WTC11 (cell line): ENCODE measurements at regions not wholly inside any gene's neighbourhood (a gene's known extent, or its start where the extent isn't known, plus 50 kb on each side); places are given as distances from the start of the nearest gene placed in this dataset.

Experiments used
- ATAC-seq: fragments of 200-7000 bp; cut with Tn5 transposase; 2 replicates; pipeline ENCODE4 v1.10.0; 2021; ENCODE audit warnings: mild to moderate bottlenecking, moderate library complexity
- CTCF ChIA-PET: fragments of 300-600 bp; sonication (Branson Sonifier 250); formaldehyde crosslinking; loops from one replicate; lab custom pipeline; 2021; ENCODE audit warnings: antibody characterized with exemption; lab: Charles Lee
- POLR2A ChIA-PET: fragments of 350-600 bp; sonication (Branson Sonifier 250); formaldehyde crosslinking; loops from one replicate; lab custom pipeline; 2021; ENCODE audit warnings: antibody characterized with exemption; lab: Charles Lee
- DNase-seq: peaks from one replicate; pipeline ENCODE4 v3.0.0; 2021; ENCODE audit warnings: low spot score
- H3K27ac Mint-ChIP-seq: 2 replicates; pipeline ENCODE4 v1.8.0; 2021; ENCODE audit warnings: mixed read lengths
- H3K27me3 Mint-ChIP-seq: 2 replicates; pipeline ENCODE4 v1.8.0; 2021; ENCODE audit warnings: low read depth, mild to moderate bottlenecking, moderate library complexity, mixed read lengths
- H3K36me3 Mint-ChIP-seq: 2 replicates; pipeline ENCODE4 v1.8.0; 2021; ENCODE audit warnings: mixed read lengths
- H3K4me1 Mint-ChIP-seq: 2 replicates; pipeline ENCODE4 v1.8.0; 2022; ENCODE audit warnings: mixed read lengths
- H3K4me3 Mint-ChIP-seq: 2 replicates; pipeline ENCODE4 v1.8.0; 2021; ENCODE audit warnings: mild to moderate bottlenecking, moderate library complexity, mixed read lengths
- H3K9me3 Mint-ChIP-seq: 2 replicates; pipeline ENCODE4 v1.8.0; 2021; ENCODE audit warnings: mixed read lengths
- ATF1 ChIP-seq: sonication (generic); formaldehyde crosslinking; IDR thresholded peaks from 2 replicates; pipeline ENCODE4 v1.8.1; 2023; ENCODE audit warnings: mild to moderate bottlenecking, moderate library complexity, missing genetic modification reagents
- CREM ChIP-seq: sonication (generic); formaldehyde crosslinking; IDR thresholded peaks from 2 replicates; pipeline ENCODE4 v1.8.1; 2022; ENCODE audit warnings: mild to moderate bottlenecking, missing genetic modification reagents, moderate library complexity
- ETV6 ChIP-seq: sonication (generic); formaldehyde crosslinking; IDR thresholded peaks from 2 replicates; pipeline ENCODE4 v1.8.1; 2022; ENCODE audit warnings: mild to moderate bottlenecking, missing genetic modification reagents
- GTF2I ChIP-seq: fragments of 250-450 bp; sonication (Bioruptor Pico); conservative IDR thresholded peaks from 2 replicates; pipeline ENCODE4 v1.4.0; 2021; ENCODE audit warnings: mild to moderate bottlenecking
- JAZF1 ChIP-seq: fragments of 250-450 bp; sonication (Bioruptor Pico); IDR thresholded peaks from 2 replicates; pipeline ENCODE4 v1.9.0; 2021; ENCODE audit warnings: moderate library complexity, mild to moderate bottlenecking, inconsistent platforms
- NFE2L1 ChIP-seq: sonication (generic); formaldehyde crosslinking; IDR thresholded peaks from 2 replicates; pipeline ENCODE4 v1.8.1; 2023; ENCODE audit warnings: missing genetic modification reagents
- NR2C2 ChIP-seq: sonication (generic); formaldehyde crosslinking; IDR thresholded peaks from 2 replicates; pipeline ENCODE4 v1.8.0; 2022; ENCODE audit warnings: mild to moderate bottlenecking, missing genetic modification reagents
- OVOL2 ChIP-seq: fragments of 250-450 bp; sonication (Bioruptor Pico); IDR thresholded peaks from 2 replicates; pipeline ENCODE4 v1.9.0; 2021; ENCODE audit warnings: mild to moderate bottlenecking, borderline replicate concordance
- RORB ChIP-seq: fragments of 250-450 bp; sonication (Bioruptor Pico); IDR thresholded peaks from 2 replicates; pipeline ENCODE4 v1.9.0; 2021; ENCODE audit warnings: mild to moderate bottlenecking
- SMAD3 ChIP-seq: sonication (generic); formaldehyde crosslinking; IDR thresholded peaks from 2 replicates; pipeline ENCODE4 v1.8.0; 2022; ENCODE audit warnings: missing genetic modification reagents, mild to moderate bottlenecking, borderline replicate concordance
- SOX15 ChIP-seq: fragments of 250-450 bp; sonication (Bioruptor Pico); IDR thresholded peaks from 2 replicates; pipeline ENCODE4 v1.9.0; 2021; ENCODE audit warnings: mild to moderate bottlenecking
- SP1 ChIP-seq: sonication (generic); formaldehyde crosslinking; conservative IDR thresholded peaks from 2 replicates; pipeline ENCODE4 v1.8.1; 2022; ENCODE audit warnings: missing genetic modification reagents
- TCF7 ChIP-seq: sonication (generic); formaldehyde crosslinking; IDR thresholded peaks from 2 replicates; pipeline ENCODE4 v1.8.0; 2022; ENCODE audit warnings: mild to moderate bottlenecking, low read depth, missing genetic modification reagents, moderate library complexity
- ZNF396 ChIP-seq: fragments of 250-450 bp; sonication (Bioruptor Pico); IDR thresholded peaks from 2 replicates; pipeline ENCODE4 v1.8.0; 2021; ENCODE audit warnings: mild to moderate bottlenecking, moderate library complexity, borderline replicate concordance
- ZNF416 ChIP-seq: fragments of 250-450 bp; sonication (Bioruptor Pico); IDR thresholded peaks from 2 replicates; pipeline ENCODE4 v1.9.0; 2021; ENCODE audit warnings: mild to moderate bottlenecking, inconsistent platforms
- ZNF423 ChIP-seq: fragments of 250-450 bp; sonication (Bioruptor Pico); IDR thresholded peaks from 2 replicates; pipeline ENCODE4 v2.1.2; 2022; ENCODE audit warnings: mild to moderate bottlenecking, moderate library complexity
- TF ChIP-seq, protein P1 (sequence below): fragments of 200-600 bp; IDR thresholded peaks from 2 replicates; pipeline ENCODE4 v1.8.0; 2022; ENCODE audit warnings: antibody characterized with exemption
- TF ChIP-seq, protein P2 (sequence below): sonication (generic); formaldehyde crosslinking; IDR thresholded peaks from 2 replicates; pipeline ENCODE4 v1.8.0; 2022; ENCODE audit warnings: mild to moderate bottlenecking, missing genetic modification reagents
- TF ChIP-seq, protein P3 (sequence below): sonication (generic); formaldehyde crosslinking; IDR thresholded peaks from 2 replicates; pipeline ENCODE4 v1.8.1; 2023; ENCODE audit warnings: mild to moderate bottlenecking, missing genetic modification reagents
- TF ChIP-seq, protein P4 (sequence below): sonication (generic); formaldehyde crosslinking; IDR thresholded peaks from 2 replicates; pipeline ENCODE4 v1.8.1; 2022; ENCODE audit warnings: missing genetic modification reagents, borderline replicate concordance
- TF ChIP-seq, protein P5 (sequence below): sonication (generic); formaldehyde crosslinking; IDR thresholded peaks from 2 replicates; pipeline ENCODE4 v1.8.1; 2022; ENCODE audit warnings: low read depth, missing genetic modification reagents, borderline replicate concordance
- TF ChIP-seq, protein P6 (sequence below): sonication (generic); formaldehyde crosslinking; IDR thresholded peaks from 2 replicates; pipeline ENCODE4 v1.8.1; 2023; ENCODE audit warnings: mild to moderate bottlenecking, missing genetic modification reagents, moderate library complexity

DNA sequence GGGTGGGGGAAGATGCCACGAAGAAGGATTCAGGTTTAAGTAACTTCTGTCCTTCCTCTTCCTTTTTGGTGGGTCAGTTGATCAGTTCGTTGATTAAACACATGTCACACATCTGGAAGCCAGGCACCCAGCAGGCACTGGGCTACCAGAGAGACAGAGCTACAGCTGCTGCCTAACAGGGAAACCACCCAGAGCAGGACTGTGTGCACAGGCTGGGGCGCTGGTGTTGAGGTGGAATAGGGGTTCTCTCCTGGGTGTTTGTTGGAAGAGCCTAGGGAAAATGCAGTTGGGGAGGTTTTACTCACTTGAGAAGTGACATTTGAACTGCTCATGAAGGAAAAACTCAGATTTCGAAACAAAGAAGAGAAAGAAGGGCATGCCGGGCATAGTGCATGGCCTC lies 152.4 kb downstream of the IRX5 start (continued):
- TF ChIP-seq, protein P1, sequence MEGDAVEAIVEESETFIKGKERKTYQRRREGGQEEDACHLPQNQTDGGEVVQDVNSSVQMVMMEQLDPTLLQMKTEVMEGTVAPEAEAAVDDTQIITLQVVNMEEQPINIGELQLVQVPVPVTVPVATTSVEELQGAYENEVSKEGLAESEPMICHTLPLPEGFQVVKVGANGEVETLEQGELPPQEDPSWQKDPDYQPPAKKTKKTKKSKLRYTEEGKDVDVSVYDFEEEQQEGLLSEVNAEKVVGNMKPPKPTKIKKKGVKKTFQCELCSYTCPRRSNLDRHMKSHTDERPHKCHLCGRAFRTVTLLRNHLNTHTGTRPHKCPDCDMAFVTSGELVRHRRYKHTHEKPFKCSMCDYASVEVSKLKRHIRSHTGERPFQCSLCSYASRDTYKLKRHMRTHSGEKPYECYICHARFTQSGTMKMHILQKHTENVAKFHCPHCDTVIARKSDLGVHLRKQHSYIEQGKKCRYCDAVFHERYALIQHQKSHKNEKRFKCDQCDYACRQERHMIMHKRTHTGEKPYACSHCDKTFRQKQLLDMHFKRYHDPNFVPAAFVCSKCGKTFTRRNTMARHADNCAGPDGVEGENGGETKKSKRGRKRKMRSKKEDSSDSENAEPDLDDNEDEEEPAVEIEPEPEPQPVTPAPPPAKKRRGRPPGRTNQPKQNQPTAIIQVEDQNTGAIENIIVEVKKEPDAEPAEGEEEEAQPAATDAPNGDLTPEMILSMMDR: no peak
- TF ChIP-seq ATF1 (CRISPR knock-in tag) (no peak), SMAD3 (CRISPR knock-in tag) (no peak), GTF2I (CRISPR knock-in tag) (no peak), SOX15 (CRISPR knock-in tag) (no peak)
- TF ChIP-seq, all 79 proteins: peak for 0

DNA sequence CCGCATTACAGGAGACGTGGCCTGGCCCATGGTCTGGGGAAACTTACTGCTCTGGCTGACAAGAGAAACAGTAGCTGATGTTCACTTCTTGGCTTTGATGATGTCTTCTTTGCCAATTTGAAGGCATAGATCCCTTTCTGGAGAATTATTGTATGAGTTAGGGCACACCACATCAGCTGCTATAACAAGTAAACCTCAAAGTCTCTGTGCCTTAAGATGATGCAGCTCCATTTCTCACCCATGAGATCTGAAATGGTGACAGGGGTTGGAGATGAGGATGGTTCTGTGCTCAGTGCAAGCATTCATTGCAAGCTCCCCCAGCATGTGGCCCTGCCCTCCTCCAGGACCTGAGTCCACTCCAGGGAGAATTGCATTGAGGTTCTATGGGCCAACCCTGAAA lies 157.4 kb downstream of the IRX5 start:
- CTCF ChIA-PET: no interaction called here
- peaks cover 14% of the 10 kb centered on the region for H3K9me3 Mint-ChIP-seq
- DNase-seq (no peak), ATAC-seq (no peak)
- H3K36me3 Mint-ChIP-seq: no peaks in the 10 kb centered on the region
- TF ChIP-seq, protein P2, sequence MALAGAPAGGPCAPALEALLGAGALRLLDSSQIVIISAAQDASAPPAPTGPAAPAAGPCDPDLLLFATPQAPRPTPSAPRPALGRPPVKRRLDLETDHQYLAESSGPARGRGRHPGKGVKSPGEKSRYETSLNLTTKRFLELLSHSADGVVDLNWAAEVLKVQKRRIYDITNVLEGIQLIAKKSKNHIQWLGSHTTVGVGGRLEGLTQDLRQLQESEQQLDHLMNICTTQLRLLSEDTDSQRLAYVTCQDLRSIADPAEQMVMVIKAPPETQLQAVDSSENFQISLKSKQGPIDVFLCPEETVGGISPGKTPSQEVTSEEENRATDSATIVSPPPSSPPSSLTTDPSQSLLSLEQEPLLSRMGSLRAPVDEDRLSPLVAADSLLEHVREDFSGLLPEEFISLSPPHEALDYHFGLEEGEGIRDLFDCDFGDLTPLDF: no peak
- TF ChIP-seq, protein P3, sequence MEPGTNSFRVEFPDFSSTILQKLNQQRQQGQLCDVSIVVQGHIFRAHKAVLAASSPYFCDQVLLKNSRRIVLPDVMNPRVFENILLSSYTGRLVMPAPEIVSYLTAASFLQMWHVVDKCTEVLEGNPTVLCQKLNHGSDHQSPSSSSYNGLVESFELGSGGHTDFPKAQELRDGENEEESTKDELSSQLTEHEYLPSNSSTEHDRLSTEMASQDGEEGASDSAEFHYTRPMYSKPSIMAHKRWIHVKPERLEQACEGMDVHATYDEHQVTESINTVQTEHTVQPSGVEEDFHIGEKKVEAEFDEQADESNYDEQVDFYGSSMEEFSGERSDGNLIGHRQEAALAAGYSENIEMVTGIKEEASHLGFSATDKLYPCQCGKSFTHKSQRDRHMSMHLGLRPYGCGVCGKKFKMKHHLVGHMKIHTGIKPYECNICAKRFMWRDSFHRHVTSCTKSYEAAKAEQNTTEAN (CRISPR knock-in tag): no peak
- no peak for TF ChIP-seq ZNF416 (CRISPR knock-in tag)
- no peak for TF ChIP-seq NR2C2 (CRISPR knock-in tag)
- TF ChIP-seq, protein P4, sequence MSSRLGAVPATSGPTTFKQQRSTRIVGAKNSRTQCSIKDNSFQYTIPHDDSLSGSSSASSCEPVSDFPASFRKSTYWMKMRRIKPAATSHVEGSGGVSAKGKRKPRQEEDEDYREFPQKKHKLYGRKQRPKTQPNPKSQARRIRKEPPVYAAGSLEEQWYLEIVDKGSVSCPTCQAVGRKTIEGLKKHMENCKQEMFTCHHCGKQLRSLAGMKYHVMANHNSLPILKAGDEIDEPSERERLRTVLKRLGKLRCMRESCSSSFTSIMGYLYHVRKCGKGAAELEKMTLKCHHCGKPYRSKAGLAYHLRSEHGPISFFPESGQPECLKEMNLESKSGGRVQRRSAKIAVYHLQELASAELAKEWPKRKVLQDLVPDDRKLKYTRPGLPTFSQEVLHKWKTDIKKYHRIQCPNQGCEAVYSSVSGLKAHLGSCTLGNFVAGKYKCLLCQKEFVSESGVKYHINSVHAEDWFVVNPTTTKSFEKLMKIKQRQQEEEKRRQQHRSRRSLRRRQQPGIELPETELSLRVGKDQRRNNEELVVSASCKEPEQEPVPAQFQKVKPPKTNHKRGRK (CRISPR knock-in tag): no peak
- TF ChIP-seq OVOL2 (CRISPR knock-in tag): no peak
- no peak for TF ChIP-seq TCF7
- no peak for TF ChIP-seq SOX15 (CRISPR knock-in tag)
- TF ChIP-seq, protein P5, sequence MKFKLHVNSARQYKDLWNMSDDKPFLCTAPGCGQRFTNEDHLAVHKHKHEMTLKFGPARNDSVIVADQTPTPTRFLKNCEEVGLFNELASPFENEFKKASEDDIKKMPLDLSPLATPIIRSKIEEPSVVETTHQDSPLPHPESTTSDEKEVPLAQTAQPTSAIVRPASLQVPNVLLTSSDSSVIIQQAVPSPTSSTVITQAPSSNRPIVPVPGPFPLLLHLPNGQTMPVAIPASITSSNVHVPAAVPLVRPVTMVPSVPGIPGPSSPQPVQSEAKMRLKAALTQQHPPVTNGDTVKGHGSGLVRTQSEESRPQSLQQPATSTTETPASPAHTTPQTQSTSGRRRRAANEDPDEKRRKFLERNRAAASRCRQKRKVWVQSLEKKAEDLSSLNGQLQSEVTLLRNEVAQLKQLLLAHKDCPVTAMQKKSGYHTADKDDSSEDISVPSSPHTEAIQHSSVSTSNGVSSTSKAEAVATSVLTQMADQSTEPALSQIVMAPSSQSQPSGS (CRISPR knock-in tag): no peak
- TF ChIP-seq NFE2L1 (CRISPR knock-in tag): no peak
- no peak for TF ChIP-seq SP1
- no peak for TF ChIP-seq RORB (CRISPR knock-in tag)
- TF ChIP-seq ETV6 (CRISPR knock-in tag): no peak
- H3K4me1 Mint-ChIP-seq: no peaks in the 10 kb centered on the region
- no peaks in the 10 kb centered on the region; the same call in 1 of the 2 replicates for H3K27me3 Mint-ChIP-seq
- POLR2A ChIA-PET: no interaction called here
- H3K4me3 Mint-ChIP-seq: no peak overlapping the region
- H3K27ac Mint-ChIP-seq: no peak overlapping the region

DNA sequence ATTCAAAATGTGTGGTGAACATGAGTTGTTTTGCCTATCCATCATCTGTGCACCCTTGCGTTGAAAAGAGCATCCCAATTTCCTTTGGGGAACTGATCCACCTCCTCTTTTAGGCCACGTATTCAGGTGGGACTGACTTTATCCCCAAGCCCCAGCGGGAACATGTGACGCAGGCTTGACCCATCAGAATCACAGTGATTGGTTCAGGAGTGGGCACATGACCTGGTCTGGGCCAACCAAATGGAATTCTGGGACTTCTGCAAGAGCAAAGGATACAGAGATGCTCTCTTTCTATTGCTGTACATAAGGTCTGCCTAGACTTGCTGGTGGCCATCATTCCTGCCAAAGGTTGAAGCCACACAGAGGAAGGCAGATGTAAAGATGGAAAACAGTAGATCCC lies 158.9 kb downstream of the IRX5 start:
- Mint-ChIP-seq H3K27me3 (no peaks in the 10 kb centered on the region), H3K4me1 (no peaks in the 10 kb centered on the region), H3K4me3 (no peak overlapping the region), H3K36me3 (no peaks in the 10 kb centered on the region), H3K27ac (no peak overlapping the region), H3K9me3 (peaks cover 17% of the 10 kb centered on the region)
- POLR2A ChIA-PET: no interaction called here
- DNase-seq (no peak), ATAC-seq (no peak)
- TF ChIP-seq ZNF423 (CRISPR knock-in tag) (no peak), ZNF396 (CRISPR knock-in tag) (no peak), CREM (CRISPR knock-in tag) (no peak), JAZF1 (CRISPR knock-in tag) (no peak)
- TF ChIP-seq, protein P6, sequence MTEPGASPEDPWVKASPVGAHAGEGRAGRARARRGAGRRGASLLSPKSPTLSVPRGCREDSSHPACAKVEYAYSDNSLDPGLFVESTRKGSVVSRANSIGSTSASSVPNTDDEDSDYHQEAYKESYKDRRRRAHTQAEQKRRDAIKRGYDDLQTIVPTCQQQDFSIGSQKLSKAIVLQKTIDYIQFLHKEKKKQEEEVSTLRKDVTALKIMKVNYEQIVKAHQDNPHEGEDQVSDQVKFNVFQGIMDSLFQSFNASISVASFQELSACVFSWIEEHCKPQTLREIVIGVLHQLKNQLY (CRISPR knock-in tag): no peak
- TF ChIP-seq, protein P2: no peak
- CTCF ChIA-PET: no interaction called here
